ENCODE measurements at regions not wholly inside any gene's neighbourhood (a gene's known extent, or its start where the extent isn't known, plus 50 kb on each side); places are given as distances from the start of the nearest gene placed in this dataset.
"Not testable (repeated sequence)": the region's sequence is repeated elsewhere in the genome, so short reads cannot be mapped to it uniquely, and the experiment has no call there.

DNA sequence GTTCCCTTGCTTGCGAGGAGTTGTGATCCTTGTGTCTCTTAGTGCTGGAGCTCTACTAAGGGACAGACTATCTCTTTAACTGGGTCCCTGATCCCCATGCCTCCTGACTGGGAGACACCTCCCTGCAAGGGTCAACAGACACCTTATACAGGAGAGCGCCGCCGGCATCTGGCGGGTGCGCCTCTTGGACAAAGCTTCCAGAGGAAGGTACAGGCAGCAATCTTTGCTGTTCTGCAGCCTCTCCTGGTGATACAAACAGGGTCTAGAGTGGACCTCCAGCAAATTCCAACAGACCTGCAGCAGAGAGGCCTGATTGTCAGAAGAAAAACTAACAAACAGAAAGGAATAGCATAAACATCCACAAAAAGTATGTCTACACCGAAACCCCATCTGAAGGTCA, 115.6 kb upstream of the ITM2A start:
- DNase-seq: no peak

DNA sequence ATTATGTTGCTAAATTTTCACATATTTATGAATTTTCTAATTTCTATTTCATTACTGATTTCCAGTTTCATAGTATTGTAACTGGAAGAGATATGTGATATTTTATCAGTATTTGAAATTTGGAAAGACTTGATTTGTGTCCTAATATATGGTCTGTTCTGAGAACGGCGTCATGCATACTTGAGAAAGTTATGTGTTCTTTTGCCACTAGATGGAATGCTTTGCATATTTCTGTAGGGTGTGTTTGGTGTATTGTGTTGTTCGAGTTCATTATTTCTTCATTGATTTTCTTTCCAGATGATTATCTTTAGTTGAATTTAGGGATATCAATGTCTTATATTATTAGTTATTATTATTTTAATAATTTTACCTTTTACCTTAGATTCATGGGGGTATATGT, 110.6 kb upstream of the ITM2A start:
- no peak for DNase-seq

- no peak for DNase-seq
Measured at GRCh38 chrX:79466636-79467035, 99.5 kb upstream of the ITM2A start.

DNA sequence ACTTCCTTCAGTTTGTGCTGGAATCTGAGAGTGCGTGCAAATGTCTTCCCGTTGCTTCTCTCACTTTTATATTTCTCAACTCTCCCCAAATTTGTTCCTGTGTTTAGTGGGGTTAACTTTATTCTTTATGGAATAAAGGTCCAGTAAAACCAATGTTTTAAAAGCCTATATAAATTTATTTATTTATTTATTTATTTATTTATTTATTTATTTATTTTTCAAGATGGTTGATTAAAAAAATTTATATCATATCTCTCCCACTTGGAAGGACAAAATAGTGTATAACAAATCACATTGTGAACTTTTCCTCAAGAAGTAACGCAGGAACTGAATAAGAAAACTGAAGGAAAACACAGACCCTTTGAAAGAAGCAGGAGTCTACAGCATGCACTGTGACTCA, 95.3 kb upstream of the ITM2A start:
- DNase-seq: no peak

DNA sequence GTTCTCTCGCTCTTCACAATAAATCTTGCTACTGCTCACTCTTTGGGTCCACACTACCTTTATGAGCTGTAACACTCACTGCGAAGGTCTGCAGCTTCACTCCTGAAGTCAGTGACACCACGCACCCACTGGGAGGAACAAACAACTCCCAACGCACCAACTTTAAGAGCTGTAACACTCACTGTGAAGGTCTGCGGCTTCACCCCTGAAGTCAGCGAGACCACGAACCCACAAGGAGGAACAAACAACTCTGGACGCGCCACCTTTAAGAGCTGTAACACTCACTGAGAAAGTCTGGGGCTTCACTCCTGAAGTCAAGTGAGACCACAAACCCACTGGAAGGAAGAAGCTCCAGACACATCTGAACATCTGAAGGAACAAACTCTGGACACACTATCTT, 89.5 kb upstream of the ITM2A start:
- DNase-seq: not testable (repeated sequence)

DNA sequence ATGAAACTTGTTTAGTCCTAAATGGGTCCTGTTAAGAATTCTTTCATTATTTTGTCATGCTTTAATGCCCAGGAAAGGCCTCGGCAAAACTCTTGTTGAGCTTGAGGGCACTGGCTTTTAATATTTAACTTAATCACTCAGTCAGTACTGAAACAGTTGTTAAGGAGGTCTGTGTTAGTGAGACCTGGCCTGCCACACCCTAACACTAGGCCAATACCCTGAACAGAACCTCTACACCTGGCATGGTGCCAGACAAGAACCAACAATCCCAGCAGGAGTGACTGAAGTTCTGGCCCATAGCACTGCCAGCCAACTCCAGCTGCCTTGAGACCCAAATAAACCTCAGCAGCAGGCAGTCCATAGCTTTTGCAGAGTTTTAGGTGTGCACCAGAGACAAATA, 85.7 kb upstream of the ITM2A start:
- no peak for DNase-seq

DNA sequence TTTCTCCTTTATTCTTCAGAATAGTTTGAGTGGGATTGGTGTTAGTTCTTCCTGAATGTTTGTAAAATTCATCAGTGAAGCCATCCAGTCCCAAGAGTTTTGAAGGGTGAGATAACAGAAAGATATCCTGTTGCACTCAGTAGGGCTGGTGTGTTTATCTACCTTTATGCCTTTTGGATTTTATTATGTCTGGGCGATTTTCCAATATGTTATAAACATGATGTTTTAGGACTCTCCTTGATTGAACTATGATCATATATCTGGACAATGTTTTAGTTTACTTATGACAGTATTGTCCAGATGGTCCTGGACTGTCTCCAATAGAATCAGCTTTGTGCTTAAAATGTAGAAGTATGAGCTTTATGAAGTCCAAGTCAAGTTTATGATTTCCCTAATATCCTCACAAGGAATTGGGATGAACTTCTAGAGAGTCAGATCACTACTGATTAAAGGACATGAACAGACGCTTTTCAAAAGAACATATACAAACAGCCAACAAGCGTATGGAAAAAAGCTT, 77.6 kb upstream of the ITM2A start:
- no peak for DNase-seq

GRCh38 chrX:79443121-79443520, 76.0 kb upstream of the ITM2A start:
- DNase-seq: no peak

DNA sequence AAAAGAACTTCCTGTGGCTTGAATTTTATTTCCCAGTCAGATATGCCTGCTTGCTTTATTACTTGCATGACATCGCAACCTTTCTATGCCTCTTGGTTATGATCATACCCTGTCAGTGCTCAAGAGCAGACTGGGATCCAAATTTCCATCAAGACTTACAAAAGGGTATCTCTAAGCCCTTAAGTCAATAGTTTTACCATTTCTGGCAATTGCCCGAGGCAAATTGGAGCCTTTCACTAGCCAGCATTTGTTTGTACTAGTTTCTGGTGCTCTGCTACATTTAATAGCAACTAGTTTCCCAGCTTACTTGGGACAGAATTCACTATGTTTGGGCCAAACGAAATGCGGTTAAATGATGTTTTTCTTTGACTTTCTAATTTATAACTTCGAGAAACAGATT, 73.2 kb upstream of the ITM2A start:
- DNase-seq: no peak

Data from T-helper 1 cell (primary cell).